Skeletal muscle tissue (tissue), 3 donors: ENCODE measurements at regions not wholly inside any gene's neighbourhood (a gene's known extent, or its start where the extent isn't known, plus 50 kb on each side); places are given as distances from the start of the nearest gene placed in this dataset.

Experiments used
- H3K27ac ChIP-seq: one replicate; pipeline ENCODE4 v1.7.0; 2013; ENCODE audit warnings: mild to moderate bottlenecking, low read depth, low read length, inconsistent platforms
- H3K27me3 ChIP-seq, 3 donors: one replicate each; pipeline ENCODE4 v1.7.0; 2013; ENCODE audit warnings: low read length in 3 of 3; ENCODE audit not compliant: control insufficient read depth in 3 of 3, insufficient read depth in 3 of 3
- H3K36me3 ChIP-seq, 3 donors: one replicate each; pipeline ENCODE4 v1.7.0; 2013; ENCODE audit warnings: low read length in 3 of 3; ENCODE audit not compliant: control insufficient read depth in 3 of 3, insufficient read depth in 3 of 3
- H3K4me1 ChIP-seq, 3 donors: one replicate each; pipeline ENCODE4 v1.7.0; 2013; ENCODE audit warnings: low read length in 3 of 3, mild to moderate bottlenecking in 3 of 3; ENCODE audit not compliant: control insufficient read depth in 3 of 3, insufficient read depth in 3 of 3
- H3K4me3 ChIP-seq, 3 donors: one replicate each; pipeline ENCODE4 v1.7.0; 2013; ENCODE audit warnings: low read length in 3 of 3
- H3K9ac ChIP-seq, 3 donors: one replicate each; pipeline ENCODE4 v1.7.0; 2013; ENCODE audit warnings: low read length in 3 of 3, mild to moderate bottlenecking in 3 of 3, moderate library complexity in 2 of 3, low read depth in 1 of 3
- H3K9me3 ChIP-seq, 3 donors: one replicate each; pipeline ENCODE4 v1.7.0; 2013; ENCODE audit warnings: low read length in 3 of 3; ENCODE audit not compliant: control insufficient read depth in 3 of 3
- donor health status: Osteomylitis.

- Histone ChIP-seq H3K27ac (no peak overlapping the region), H3K36me3 (no peaks in the 10 kb centered on the region), H3K27me3 (no peaks in the 10 kb centered on the region)
These were observed 493.3 kb downstream of the PRELID2 start for GRCh38 chr5:145341842-145342241.

GRCh38 chr5:145340099-145340498 is 495.0 kb downstream of the PRELID2 start:
- no peak overlapping the region for H3K9ac ChIP-seq
- H3K27me3 ChIP-seq: no peaks in the 10 kb centered on the region
- H3K4me1 ChIP-seq: no peaks in the 10 kb centered on the region
- no peak overlapping the region for H3K27ac ChIP-seq
- no peak overlapping the region for H3K4me3 ChIP-seq
- H3K36me3 ChIP-seq: no peaks in the 10 kb centered on the region
- peaks cover 0 to 4% (median 0%) of the 10 kb centered on the region in 3 donors for H3K9me3 ChIP-seq

More at GRCh38 chr5:145341842-145342241, 493.3 kb downstream of the PRELID2 start:
- no peak overlapping the region for H3K4me3 ChIP-seq
- no peaks in the 10 kb centered on the region for H3K4me1 ChIP-seq
- H3K9ac ChIP-seq: no peak overlapping the region
- no peaks in the 10 kb centered on the region for H3K9me3 ChIP-seq

GRCh38 chr5:145324767-145325479 is 510.2 kb downstream of the PRELID2 start:
- Histone ChIP-seq H3K9ac (no peak overlapping the region), H3K27me3 (no peaks in the 10 kb centered on the region), H3K9me3 (peaks cover 0 to 3% (median 0%) of the 10 kb centered on the region in 3 donors), H3K4me1 (no peaks in the 10 kb centered on the region), H3K27ac (no peak overlapping the region), H3K4me3 (no peak overlapping the region), H3K36me3 (no peaks in the 10 kb centered on the region)

- H3K27me3 ChIP-seq: no peaks in the 10 kb centered on the region
- no peaks in the 10 kb centered on the region for H3K36me3 ChIP-seq
- peaks cover 0 to 3% (median 0%) of the 10 kb centered on the region in 3 donors for H3K9me3 ChIP-seq
- no peak overlapping the region for H3K9ac ChIP-seq
- no peaks in the 10 kb centered on the region for H3K4me1 ChIP-seq
- H3K27ac ChIP-seq: no peak overlapping the region
- H3K4me3 ChIP-seq: no peak overlapping the region
These were observed 511.0 kb downstream of the PRELID2 start for GRCh38 chr5:145324101-145324500.

- no peaks in the 10 kb centered on the region for H3K27me3 ChIP-seq
These were observed 518.9 kb downstream of the PRELID2 start for GRCh38 chr5:145316282-145316681.

GRCh38 chr5:145307866-145308382 is 527.2 kb downstream of the PRELID2 start:
- Histone ChIP-seq H3K27me3 (no peaks in the 10 kb centered on the region), H3K36me3 (no peaks in the 10 kb centered on the region), H3K4me3 (no peak overlapping the region), H3K9me3 (no peaks in the 10 kb centered on the region), H3K9ac (no peak overlapping the region), H3K27ac (no peak overlapping the region), H3K4me1 (no peaks in the 10 kb centered on the region)

More at GRCh38 chr5:145316282-145316681, 518.9 kb downstream of the PRELID2 start:
- H3K36me3 ChIP-seq: no peaks in the 10 kb centered on the region
- H3K9ac ChIP-seq: no peak overlapping the region
- H3K4me3 ChIP-seq: no peak overlapping the region
- H3K4me1 ChIP-seq: no peaks in the 10 kb centered on the region
- no peaks in the 10 kb centered on the region for H3K9me3 ChIP-seq
- no peak overlapping the region for H3K27ac ChIP-seq

GRCh38 chr5:145295236-145295835 is 539.8 kb downstream of the PRELID2 start:
- H3K27me3 ChIP-seq: no peaks in the 10 kb centered on the region
- no peaks in the 10 kb centered on the region for H3K4me1 ChIP-seq
- H3K4me3 ChIP-seq: no peak overlapping the region
- H3K36me3 ChIP-seq: no peaks in the 10 kb centered on the region
- peaks cover 0 to 2% (median 0%) of the 10 kb centered on the region in 3 donors for H3K9me3 ChIP-seq
- H3K27ac ChIP-seq: no peak overlapping the region
- H3K9ac ChIP-seq: no peak overlapping the region

- Histone ChIP-seq H3K4me3 (no peak overlapping the region), H3K36me3 (no peaks in the 10 kb centered on the region), H3K4me1 (no peaks in the 10 kb centered on the region), H3K27me3 (no peaks in the 10 kb centered on the region), H3K9ac (no peak overlapping the region), H3K27ac (no peak overlapping the region), H3K9me3 (peaks cover 0 to 2% (median 0%) of the 10 kb centered on the region in 3 donors)
These were observed 540.8 kb downstream of the PRELID2 start for GRCh38 chr5:145294331-145294730.

GRCh38 chr5:145293716-145294115 is 541.4 kb downstream of the PRELID2 start:
- Histone ChIP-seq H3K36me3 (no peaks in the 10 kb centered on the region), H3K27ac (no peak overlapping the region), H3K27me3 (no peaks in the 10 kb centered on the region), H3K9ac (no peak overlapping the region), H3K4me3 (no peak overlapping the region), H3K4me1 (no peaks in the 10 kb centered on the region), H3K9me3 (peaks cover 0 to 2% (median 0%) of the 10 kb centered on the region in 3 donors)

GRCh38 chr5:145292278-145292677 is 542.9 kb downstream of the PRELID2 start:
- H3K4me1 ChIP-seq: no peaks in the 10 kb centered on the region
- H3K36me3 ChIP-seq: no peaks in the 10 kb centered on the region
- H3K4me3 ChIP-seq: no peak overlapping the region

More at GRCh38 chr5:145292278-145292677, 542.9 kb downstream of the PRELID2 start:
- Histone ChIP-seq H3K9me3 (peaks cover 0 to 2% (median 0%) of the 10 kb centered on the region in 3 donors), H3K27ac (no peak overlapping the region), H3K9ac (no peak overlapping the region), H3K27me3 (no peaks in the 10 kb centered on the region)
